Neural progenitor cell (in vitro differentiated cells): ENCODE measurements at regions not wholly inside any gene's neighbourhood (a gene's known extent, or its start where the extent isn't known, plus 50 kb on each side); places are given as distances from the start of the nearest gene placed in this dataset.
A peak's percentile ranks its signal among the peaks of the same experiment; 100 is the strongest.
"Not testable (repeated sequence)": the region's sequence is repeated elsewhere in the genome, so short reads cannot be mapped to it uniquely, and the experiment has no call there.

ENCODE experiments used
- DNase-seq: peaks from one replicate; pipeline ENCODE4 v3.0.0-alpha.2; 2016; ENCODE audit warnings: low spot score
- H2AFZ ChIP-seq: fragments of 200-600 bp; sonication (generic); replicated peaks from 2 replicates; pipeline ENCODE4 v1.6.1; 2016; ENCODE audit warnings: antibody characterized with exemption
- H3F3A ChIP-seq: fragments of 200-600 bp; sonication (generic); 2 replicates; pipeline ENCODE4 v1.6.1; 2016; ENCODE audit warnings: antibody characterized with exemption, low read depth
- H3K27ac ChIP-seq: fragments of 200-600 bp; sonication (generic); 2 replicates; pipeline ENCODE4 v1.5.1; 2016; ENCODE audit warnings: mild to moderate bottlenecking
- H3K27me3 ChIP-seq: fragments of 200-600 bp; sonication (generic); 2 replicates; pipeline ENCODE4 v1.6.1; 2016; ENCODE audit warnings: mild to moderate bottlenecking, moderate library complexity
- H3K36me3 ChIP-seq: fragments of 200-600 bp; sonication (generic); 2 replicates; pipeline ENCODE4 v1.5.1; 2016
- H3K4me1 ChIP-seq: fragments of 200-600 bp; sonication (generic); 2 replicates; pipeline ENCODE4 v1.6.1; 2016; ENCODE audit warnings: mixed run types
- H3K4me2 ChIP-seq: fragments of 200-600 bp; sonication (generic); 2 replicates; pipeline ENCODE4 v1.6.1; 2016
- H3K4me3 ChIP-seq: fragments of 200-600 bp; sonication (generic); 2 replicates; pipeline ENCODE4 v1.5.1; 2016
- H3K79me2 ChIP-seq: fragments of 200-600 bp; sonication (generic); 2 replicates; pipeline ENCODE4 v1.6.1; 2016; ENCODE audit warnings: low read depth
- H3K9ac ChIP-seq: fragments of 200-600 bp; sonication (generic); 2 replicates; pipeline ENCODE4 v1.6.1; 2016
- H3K9me3 ChIP-seq: fragments of 200-600 bp; sonication (generic); 2 replicates; pipeline ENCODE4 v1.5.1; 2016; ENCODE audit warnings: low read depth
- H4K20me1 ChIP-seq: fragments of 200-600 bp; sonication (generic); 2 replicates; pipeline ENCODE4 v1.6.1; 2016; ENCODE audit warnings: low read depth
- H3K27ac Mint-ChIP-seq: 3 replicates; pipeline ENCODE4 v1.8.0; 2021; ENCODE audit warnings: mixed read lengths
- H3K27me3 Mint-ChIP-seq: 2 replicates; pipeline ENCODE4 v1.8.0; 2022; ENCODE audit warnings: low read depth, mild to moderate bottlenecking, inconsistent platforms, moderate library complexity, mixed read lengths; ENCODE audit not compliant: insufficient read depth
- H3K36me3 Mint-ChIP-seq: 3 replicates; pipeline ENCODE4 v1.8.0; 2021; ENCODE audit warnings: mixed read lengths
- H3K4me1 Mint-ChIP-seq: 3 replicates; pipeline ENCODE4 v1.8.0; 2021; ENCODE audit warnings: mixed read lengths
- H3K4me3 Mint-ChIP-seq: 3 replicates; pipeline ENCODE4 v1.8.0; 2021; ENCODE audit warnings: mild to moderate bottlenecking, moderate library complexity, mixed read lengths
- H3K9me3 Mint-ChIP-seq: 3 replicates; pipeline ENCODE4 v1.8.0; 2020; ENCODE audit warnings: mixed read lengths
- EZH2 ChIP-seq: fragments of 200-600 bp; sonication (generic); IDR thresholded peaks from 2 replicates; pipeline ENCODE4 v1.6.1; 2017; ENCODE audit warnings: antibody characterized with exemption, mild to moderate bottlenecking, moderate library complexity
- EZH2phosphoT487 ChIP-seq: fragments of 200-600 bp; sonication (generic); IDR thresholded peaks from 2 replicates; pipeline ENCODE4 v1.6.1; 2017; ENCODE audit warnings: antibody characterized with exemption
- TF ChIP-seq, protein P1 (sequence below): fragments of 200-600 bp; sonication (generic); IDR thresholded peaks from 2 replicates; pipeline ENCODE4 v1.5.1; 2017; ENCODE audit warnings: antibody characterized with exemption, mild to moderate bottlenecking

GRCh38 chr6:120363429-120363828 lies 970.9 kb downstream of the TBC1D32 start:
- H3K9me3 ChIP-seq: peaks cover 3% of the 10 kb centered on the region
- H3K36me3 ChIP-seq: no peaks in the 10 kb centered on the region
- TF ChIP-seq, protein P1, sequence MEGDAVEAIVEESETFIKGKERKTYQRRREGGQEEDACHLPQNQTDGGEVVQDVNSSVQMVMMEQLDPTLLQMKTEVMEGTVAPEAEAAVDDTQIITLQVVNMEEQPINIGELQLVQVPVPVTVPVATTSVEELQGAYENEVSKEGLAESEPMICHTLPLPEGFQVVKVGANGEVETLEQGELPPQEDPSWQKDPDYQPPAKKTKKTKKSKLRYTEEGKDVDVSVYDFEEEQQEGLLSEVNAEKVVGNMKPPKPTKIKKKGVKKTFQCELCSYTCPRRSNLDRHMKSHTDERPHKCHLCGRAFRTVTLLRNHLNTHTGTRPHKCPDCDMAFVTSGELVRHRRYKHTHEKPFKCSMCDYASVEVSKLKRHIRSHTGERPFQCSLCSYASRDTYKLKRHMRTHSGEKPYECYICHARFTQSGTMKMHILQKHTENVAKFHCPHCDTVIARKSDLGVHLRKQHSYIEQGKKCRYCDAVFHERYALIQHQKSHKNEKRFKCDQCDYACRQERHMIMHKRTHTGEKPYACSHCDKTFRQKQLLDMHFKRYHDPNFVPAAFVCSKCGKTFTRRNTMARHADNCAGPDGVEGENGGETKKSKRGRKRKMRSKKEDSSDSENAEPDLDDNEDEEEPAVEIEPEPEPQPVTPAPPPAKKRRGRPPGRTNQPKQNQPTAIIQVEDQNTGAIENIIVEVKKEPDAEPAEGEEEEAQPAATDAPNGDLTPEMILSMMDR: no peak
- TF ChIP-seq EZH2: no peak
- TF ChIP-seq EZH2phosphoT487: no peak
- no peaks in the 10 kb centered on the region for H3K27me3 ChIP-seq
- peaks cover 2% of the 10 kb centered on the region for H3K27me3 Mint-ChIP-seq
- no peaks in the 10 kb centered on the region for H3K4me1 ChIP-seq
- peak overlapping the region; percentile 91 for H2AFZ ChIP-seq
- H3K9me3 Mint-ChIP-seq: peaks cover 27% of the 10 kb centered on the region
- H3K4me3 ChIP-seq: no peak overlapping the region
- H3K27ac ChIP-seq: no peak overlapping the region
- DNase-seq: peak; percentile 63
- peaks cover 3% of the 10 kb centered on the region for H3K36me3 Mint-ChIP-seq
- no peak overlapping the region for H3K9ac ChIP-seq
- H3K4me2 ChIP-seq: no peak overlapping the region
- H3K4me1 Mint-ChIP-seq: no peaks in the 10 kb centered on the region
- no peaks in the 10 kb centered on the region for H4K20me1 ChIP-seq
- no peak overlapping the region for H3K27ac Mint-ChIP-seq
- H3K4me3 Mint-ChIP-seq: no peak overlapping the region
- no peaks in the 10 kb centered on the region for H3K79me2 ChIP-seq
- H3F3A ChIP-seq: no peaks in the 10 kb centered on the region

GRCh38 chr6:120358535-120358934 lies 975.7 kb downstream of the TBC1D32 start:
- not testable (repeated sequence) for H3K4me2 ChIP-seq, H3K27me3 Mint-ChIP-seq
- H3K9me3 Mint-ChIP-seq: peaks cover 36% of the 10 kb centered on the region

GRCh38 chr6:120357447-120357846 lies 976.8 kb downstream of the TBC1D32 start:
- Mint-ChIP-seq H3K4me3 (no peak overlapping the region), H3K36me3 (peaks cover 3% of the 10 kb centered on the region), H3K27me3 (peaks cover 2% of the 10 kb centered on the region), H3K27ac (no peak overlapping the region), H3K4me1 (no peaks in the 10 kb centered on the region), H3K9me3 (peaks cover 31% of the 10 kb centered on the region)
- no peak overlapping the region for H3K9ac ChIP-seq
- H3F3A ChIP-seq: no peaks in the 10 kb centered on the region
- H3K27ac ChIP-seq: no peak overlapping the region
- no peak overlapping the region for H3K4me2 ChIP-seq
- H3K9me3 ChIP-seq: peaks cover 3% of the 10 kb centered on the region
- H3K4me3 ChIP-seq: no peak overlapping the region
- H2AFZ ChIP-seq: no peak overlapping the region
- no peaks in the 10 kb centered on the region for H3K79me2 ChIP-seq
- H3K4me1 ChIP-seq: no peaks in the 10 kb centered on the region
- no peaks in the 10 kb centered on the region for H3K36me3 ChIP-seq
- TF ChIP-seq EZH2phosphoT487 (no peak), EZH2 (no peak)
- TF ChIP-seq, protein P1: no peak
- DNase-seq: peak; percentile 4
- no peaks in the 10 kb centered on the region for H3K27me3 ChIP-seq
- H4K20me1 ChIP-seq: no peaks in the 10 kb centered on the region

More at GRCh38 chr6:120358535-120358934, 975.7 kb downstream of the TBC1D32 start:
- H3K36me3 Mint-ChIP-seq, H3K79me2 ChIP-seq, H3K9ac ChIP-seq, H3K4me1 Mint-ChIP-seq, H3K27me3 ChIP-seq, H3K4me1 ChIP-seq, H4K20me1 ChIP-seq, H3K4me3 Mint-ChIP-seq, H3K4me3 ChIP-seq, H3F3A ChIP-seq, H3K9me3 ChIP-seq, H3K27ac Mint-ChIP-seq, DNase-seq, H3K36me3 ChIP-seq, H3K27ac ChIP-seq, H2AFZ ChIP-seq: not testable (repeated sequence)

GRCh38 chr6:120355822-120356221 lies 978.5 kb downstream of the TBC1D32 start:
- Histone ChIP-seq H3K27ac (no peak overlapping the region), H3K27me3 (no peaks in the 10 kb centered on the region), H3F3A (no peaks in the 10 kb centered on the region), H3K4me2 (no peak overlapping the region), H3K79me2 (no peaks in the 10 kb centered on the region), H4K20me1 (no peaks in the 10 kb centered on the region), H3K4me1 (no peaks in the 10 kb centered on the region), H3K9me3 (peaks cover 3% of the 10 kb centered on the region), H2AFZ (no peak overlapping the region), H3K9ac (no peak overlapping the region), H3K4me3 (no peak overlapping the region), H3K36me3 (no peaks in the 10 kb centered on the region)
- Mint-ChIP-seq H3K4me3 (no peak overlapping the region), H3K9me3 (peaks cover 21% of the 10 kb centered on the region), H3K27me3 (peaks cover 2% of the 10 kb centered on the region), H3K36me3 (peaks cover 3% of the 10 kb centered on the region), H3K27ac (no peak overlapping the region), H3K4me1 (no peaks in the 10 kb centered on the region)
- no peak for TF ChIP-seq EZH2phosphoT487
- no peak for DNase-seq
